Caco-2 (cell line): ENCODE measurements at regions not wholly inside any gene's neighbourhood (a gene's known extent, or its start where the extent isn't known, plus 50 kb on each side); places are given as distances from the start of the nearest gene placed in this dataset.

Experiments
- BruUV-seq: library from RNA; stranded (reverse); fragments of 400-500 nt; replicated peaks from 2 replicates; lab custom pipeline; 2021; lab: Mats Ljungman, UMichigan
- CTCF ChIA-PET: fragments of 300-600 bp; sonication (Branson Sonifier 250); formaldehyde crosslinking; loops from one replicate; lab custom pipeline; 2022; ENCODE audit warnings: antibody characterized with exemption; lab: Charles Lee
- POLR2A ChIA-PET: fragments of 300-600 bp; sonication (Branson Sonifier 250); formaldehyde crosslinking; loops from one replicate; lab custom pipeline; 2022; ENCODE audit warnings: antibody characterized with exemption; lab: Charles Lee
- DNase-seq, 2 experiments: peaks; one replicate each; pipeline versions ENCODE4 v3.0.0 to v3.0.0-alpha.2; 2020 to 2022
- H3K27me3 ChIP-seq: replicated peaks from 2 replicates; pipeline ENCODE4 v1.6.0; 2011; ENCODE audit warnings: low read length; ENCODE audit not compliant: control insufficient read depth, insufficient read depth
- H3K36me3 ChIP-seq: 2 replicates; pipeline ENCODE4 v1.5.1; 2011; ENCODE audit warnings: low read length; ENCODE audit not compliant: control insufficient read depth, insufficient read depth
- H3K4me1 ChIP-seq: fragments of 250-450 bp; sonication (Bioruptor Pico); 2 replicates; pipeline ENCODE4 v1.5.1; 2020; ENCODE audit warnings: mild to moderate bottlenecking
- H3K4me3 ChIP-seq: 2 replicates; pipeline ENCODE4 v1.5.1; 2011; ENCODE audit warnings: low read depth, mild to moderate bottlenecking, control low read depth, low read length
- H3K9me3 ChIP-seq: fragments of 250-450 bp; sonication (Bioruptor Pico); 2 replicates; pipeline ENCODE4 v1.5.1; 2020; ENCODE audit warnings: mild to moderate bottlenecking, moderate library complexity
- H3K27ac Mint-ChIP-seq: one replicate; pipeline ENCODE4 v1.8.0; 2022; ENCODE audit warnings: mixed read lengths; ENCODE audit not compliant: unreplicated experiment
- H3K27me3 Mint-ChIP-seq: one replicate; pipeline ENCODE4 v1.8.0; 2022; ENCODE audit warnings: mixed read lengths; ENCODE audit not compliant: insufficient read depth, unreplicated experiment
- H3K36me3 Mint-ChIP-seq: one replicate; pipeline ENCODE4 v1.8.0; 2022; ENCODE audit warnings: mild to moderate bottlenecking, mixed read lengths; ENCODE audit not compliant: insufficient read depth, unreplicated experiment
- H3K4me1 Mint-ChIP-seq: one replicate; pipeline ENCODE4 v1.8.0; 2022; ENCODE audit warnings: low read depth, mixed read lengths; ENCODE audit not compliant: unreplicated experiment
- H3K4me3 Mint-ChIP-seq: one replicate; pipeline ENCODE4 v1.8.0; 2022; ENCODE audit warnings: mild to moderate bottlenecking, moderate library complexity, mixed read lengths; ENCODE audit not compliant: unreplicated experiment
- H3K9me3 Mint-ChIP-seq: one replicate; pipeline ENCODE4 v1.8.0; 2022; ENCODE audit warnings: mixed read lengths; ENCODE audit not compliant: unreplicated experiment
- intact Hi-C: fragments of 100-400 bp; cut with micrococcal nuclease; formaldehyde crosslinking; loops from one replicate; pipeline ENCODE4 v1.10.0; 2022; ENCODE audit not compliant: unreplicated experiment
- TF ChIP-seq, protein P1 (sequence below), 2 experiments: fragments of 200-600 bp in 1 of 2; IDR thresholded peaks; 1 replicate in 1 of 2; 2 replicates in 1 of 2; pipeline versions ENCODE4 v1.5.1 to v1.8.0; 2011 to 2022; ENCODE audit warnings: antibody characterized with exemption in 1 of 2, control low read depth in 1 of 2, inconsistent platforms in 1 of 2, low read depth in 1 of 2, low read length in 1 of 2, mild to moderate bottlenecking in 1 of 2, moderate library complexity in 1 of 2; ENCODE audit not compliant: insufficient read depth in 1 of 2, severe bottlenecking in 1 of 2, unreplicated experiment in 1 of 2

DNA sequence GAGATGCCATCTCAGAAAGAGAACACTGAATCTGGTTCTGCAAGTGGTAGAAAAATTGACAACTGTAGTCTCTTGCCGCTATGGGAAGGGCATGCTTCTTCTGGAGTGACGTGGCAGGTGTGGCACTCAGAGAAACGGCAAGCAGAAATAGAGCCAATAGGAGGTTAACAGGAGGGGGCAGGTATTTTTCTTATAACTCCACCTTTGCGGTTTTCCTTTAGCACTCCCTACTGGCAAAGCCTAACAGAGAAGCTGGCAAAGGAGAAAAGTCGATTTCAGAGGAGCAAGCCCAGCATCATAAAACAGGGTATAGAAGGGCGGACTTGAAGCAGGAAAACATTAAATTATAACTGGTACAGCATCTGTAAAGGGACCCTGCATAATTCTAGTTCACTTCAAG lies 1382.2 kb downstream of the PCDH18 start:
- peaks cover 8% of the 10 kb centered on the region for H3K9me3 Mint-ChIP-seq
- no peaks in the 10 kb centered on the region for H3K36me3 ChIP-seq
- H3K9me3 ChIP-seq = no peaks in the 10 kb centered on the region; the same call in 1 of the 2 replicates
- H3K27me3 ChIP-seq = no peaks in the 10 kb centered on the region
- no peaks in the 10 kb centered on the region for H3K36me3 Mint-ChIP-seq
- H3K4me1 Mint-ChIP-seq = no peaks in the 10 kb centered on the region
- no peak overlapping the region for H3K4me3 Mint-ChIP-seq
- TF ChIP-seq, protein P1, sequence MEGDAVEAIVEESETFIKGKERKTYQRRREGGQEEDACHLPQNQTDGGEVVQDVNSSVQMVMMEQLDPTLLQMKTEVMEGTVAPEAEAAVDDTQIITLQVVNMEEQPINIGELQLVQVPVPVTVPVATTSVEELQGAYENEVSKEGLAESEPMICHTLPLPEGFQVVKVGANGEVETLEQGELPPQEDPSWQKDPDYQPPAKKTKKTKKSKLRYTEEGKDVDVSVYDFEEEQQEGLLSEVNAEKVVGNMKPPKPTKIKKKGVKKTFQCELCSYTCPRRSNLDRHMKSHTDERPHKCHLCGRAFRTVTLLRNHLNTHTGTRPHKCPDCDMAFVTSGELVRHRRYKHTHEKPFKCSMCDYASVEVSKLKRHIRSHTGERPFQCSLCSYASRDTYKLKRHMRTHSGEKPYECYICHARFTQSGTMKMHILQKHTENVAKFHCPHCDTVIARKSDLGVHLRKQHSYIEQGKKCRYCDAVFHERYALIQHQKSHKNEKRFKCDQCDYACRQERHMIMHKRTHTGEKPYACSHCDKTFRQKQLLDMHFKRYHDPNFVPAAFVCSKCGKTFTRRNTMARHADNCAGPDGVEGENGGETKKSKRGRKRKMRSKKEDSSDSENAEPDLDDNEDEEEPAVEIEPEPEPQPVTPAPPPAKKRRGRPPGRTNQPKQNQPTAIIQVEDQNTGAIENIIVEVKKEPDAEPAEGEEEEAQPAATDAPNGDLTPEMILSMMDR (IDR thresholded peaks at IDR 0.05; ENCODE audit: insufficient read depth in 1 of 2, low read depth in 1 of 2, low read length in 1 of 2, severe bottlenecking in 1 of 2, unreplicated experiment in 1 of 2) = no peak
- no peaks in the 10 kb centered on the region for H3K27me3 Mint-ChIP-seq
- ChIA-PET POLR2A (no interaction called here), CTCF (no interaction called here)
- no peak overlapping the region for H3K4me3 ChIP-seq
- no peaks in the 10 kb centered on the region for H3K4me1 ChIP-seq
- DNase-seq = no peak
- BruUV-seq = no TSS peak
- intact Hi-C loops = no loop called here
- H3K27ac Mint-ChIP-seq = no peak overlapping the region

DNA sequence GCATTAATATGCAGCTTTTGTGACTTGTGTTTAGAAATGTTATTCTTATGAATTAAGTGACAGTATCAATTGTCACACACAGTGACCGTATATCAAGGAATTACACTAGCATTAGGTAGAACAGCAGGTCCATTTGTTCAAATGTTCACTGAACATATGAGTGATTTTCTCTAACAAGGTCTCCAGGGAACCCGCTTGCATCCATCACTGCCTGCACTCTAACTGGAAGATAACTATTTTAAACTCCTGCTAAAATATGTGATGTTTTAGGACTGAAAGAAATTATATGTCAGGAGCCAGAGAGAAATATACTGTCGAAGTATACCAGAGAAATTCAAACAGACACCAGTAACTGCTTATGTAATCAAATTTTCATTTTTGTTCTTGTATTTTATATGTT lies 1395.7 kb downstream of the PCDH18 start:
- H3K9me3 Mint-ChIP-seq = no peaks in the 10 kb centered on the region
- BruUV-seq = no TSS peak
- Histone ChIP-seq H3K4me3 (no peak overlapping the region), H3K4me1 (no peaks in the 10 kb centered on the region), H3K36me3 (no peaks in the 10 kb centered on the region), H3K9me3 (no peaks in the 10 kb centered on the region), H3K27me3 (no peaks in the 10 kb centered on the region)
- CTCF ChIA-PET = no interaction called here
- TF ChIP-seq, protein P1 (IDR thresholded peaks at IDR 0.05; ENCODE audit: insufficient read depth in 1 of 2, low read depth in 1 of 2, low read length in 1 of 2, severe bottlenecking in 1 of 2, unreplicated experiment in 1 of 2) = no peak
- no peaks in the 10 kb centered on the region for H3K4me1 Mint-ChIP-seq
- no peaks in the 10 kb centered on the region for H3K36me3 Mint-ChIP-seq
- no peak overlapping the region for H3K4me3 Mint-ChIP-seq
- intact Hi-C loops = no loop called here
- DNase-seq = no peak
- POLR2A ChIA-PET = no interaction called here
- no peak overlapping the region for H3K27ac Mint-ChIP-seq
- no peaks in the 10 kb centered on the region for H3K27me3 Mint-ChIP-seq

GRCh38 chr4:136124251-136124745 lies 1408.0 kb downstream of the PCDH18 start:
- TF ChIP-seq, protein P1 (IDR thresholded peaks at IDR 0.05; ENCODE audit: insufficient read depth in 1 of 2, low read depth in 1 of 2, low read length in 1 of 2, severe bottlenecking in 1 of 2, unreplicated experiment in 1 of 2) = no peak
- Mint-ChIP-seq H3K4me1 (no peaks in the 10 kb centered on the region), H3K36me3 (no peaks in the 10 kb centered on the region), H3K27me3 (no peaks in the 10 kb centered on the region), H3K9me3 (no peaks in the 10 kb centered on the region), H3K27ac (no peak overlapping the region), H3K4me3 (no peak overlapping the region)
- H3K4me3 ChIP-seq = no peak overlapping the region
- no peaks in the 10 kb centered on the region for H3K36me3 ChIP-seq
- ChIA-PET POLR2A (no interaction called here), CTCF (no interaction called here)
- BruUV-seq = no TSS peak
- H3K4me1 ChIP-seq = no peaks in the 10 kb centered on the region
- H3K27me3 ChIP-seq = no peaks in the 10 kb centered on the region
- H3K9me3 ChIP-seq = no peaks in the 10 kb centered on the region
- DNase-seq = no peak
- intact Hi-C loops = no loop called here
